HL-60 (cell line): ENCODE measurements at regions not wholly inside any gene's neighbourhood (a gene's known extent, or its start where the extent isn't known, plus 50 kb on each side); places are given as distances from the start of the nearest gene placed in this dataset.

Source experiments
- DNase-seq, 2 experiments: peaks; one replicate each; pipeline ENCODE4 v3.0.0-alpha.2; 2010 to 2020; ENCODE audit warnings: low read depth in 1 of 2, low spot score in 1 of 2
- H3K27ac ChIP-seq: fragments of 250-450 bp; sonication (Bioruptor Pico); replicated peaks from 2 replicates; pipeline ENCODE4 v1.5.1; 2020; ENCODE audit warnings: mild to moderate bottlenecking, moderate library complexity
- H3K27me3 ChIP-seq: fragments of 250-450 bp; sonication (Bioruptor Pico); 2 replicates; pipeline ENCODE4 v1.5.1; 2021; ENCODE audit warnings: mild to moderate bottlenecking, moderate library complexity; ENCODE audit not compliant: insufficient read depth, poor library complexity, severe bottlenecking
- H3K4me3 ChIP-seq: replicated peaks from 2 replicates; pipeline ENCODE4 v1.5.1; 2011; ENCODE audit warnings: mild to moderate bottlenecking, control low read depth, low read length; ENCODE audit not compliant: insufficient read depth
- GABPA ChIP-seq: IDR thresholded peaks from 2 replicates; pipeline ENCODE4 v1.6.1; 2012; ENCODE audit warnings: low read depth
- POLR2AphosphoS5 ChIP-seq: IDR thresholded peaks from 2 replicates; pipeline ENCODE4 v1.6.1; 2012; ENCODE audit warnings: low read depth
- REST ChIP-seq: IDR thresholded peaks from 2 replicates; pipeline ENCODE4 v1.6.1; 2012; ENCODE audit warnings: low read depth; ENCODE audit not compliant: insufficient replicate concordance
- SPI1 ChIP-seq: IDR thresholded peaks from 2 replicates; pipeline ENCODE4 v1.6.1; 2012; ENCODE audit warnings: low read depth, mild to moderate bottlenecking, borderline replicate concordance
- TF ChIP-seq, protein P1 (sequence below): IDR thresholded peaks from one replicate; pipeline ENCODE4 v1.5.1; 2011; ENCODE audit warnings: low read length, control low read depth, inconsistent platforms; ENCODE audit not compliant: insufficient read depth

GRCh38 chr14:48731260-48731659 lies 854.9 kb downstream of the RPS29 start:
- no peak overlapping the region for H3K4me3 ChIP-seq
- DNase-seq, result no peak
- H3K27me3 ChIP-seq, result no peaks in the 10 kb centered on the region
- TF ChIP-seq GABPA (no peak), POLR2AphosphoS5 (no peak), REST (no peak), SPI1 (no peak)
- TF ChIP-seq, protein P1, sequence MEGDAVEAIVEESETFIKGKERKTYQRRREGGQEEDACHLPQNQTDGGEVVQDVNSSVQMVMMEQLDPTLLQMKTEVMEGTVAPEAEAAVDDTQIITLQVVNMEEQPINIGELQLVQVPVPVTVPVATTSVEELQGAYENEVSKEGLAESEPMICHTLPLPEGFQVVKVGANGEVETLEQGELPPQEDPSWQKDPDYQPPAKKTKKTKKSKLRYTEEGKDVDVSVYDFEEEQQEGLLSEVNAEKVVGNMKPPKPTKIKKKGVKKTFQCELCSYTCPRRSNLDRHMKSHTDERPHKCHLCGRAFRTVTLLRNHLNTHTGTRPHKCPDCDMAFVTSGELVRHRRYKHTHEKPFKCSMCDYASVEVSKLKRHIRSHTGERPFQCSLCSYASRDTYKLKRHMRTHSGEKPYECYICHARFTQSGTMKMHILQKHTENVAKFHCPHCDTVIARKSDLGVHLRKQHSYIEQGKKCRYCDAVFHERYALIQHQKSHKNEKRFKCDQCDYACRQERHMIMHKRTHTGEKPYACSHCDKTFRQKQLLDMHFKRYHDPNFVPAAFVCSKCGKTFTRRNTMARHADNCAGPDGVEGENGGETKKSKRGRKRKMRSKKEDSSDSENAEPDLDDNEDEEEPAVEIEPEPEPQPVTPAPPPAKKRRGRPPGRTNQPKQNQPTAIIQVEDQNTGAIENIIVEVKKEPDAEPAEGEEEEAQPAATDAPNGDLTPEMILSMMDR, result no peak
- H3K27ac ChIP-seq, result no peak overlapping the region

- DNase-seq, result no peak
- no peak overlapping the region for H3K4me3 ChIP-seq
- TF ChIP-seq REST, result no peak
- TF ChIP-seq POLR2AphosphoS5, result no peak
- no peak for TF ChIP-seq SPI1
- no peak for TF ChIP-seq GABPA
- TF ChIP-seq, protein P1, result no peak
- H3K27me3 ChIP-seq, result no peaks in the 10 kb centered on the region
- no peak overlapping the region for H3K27ac ChIP-seq
Measured at GRCh38 chr14:48726080-48726642, 860.0 kb downstream of the RPS29 start.

DNA sequence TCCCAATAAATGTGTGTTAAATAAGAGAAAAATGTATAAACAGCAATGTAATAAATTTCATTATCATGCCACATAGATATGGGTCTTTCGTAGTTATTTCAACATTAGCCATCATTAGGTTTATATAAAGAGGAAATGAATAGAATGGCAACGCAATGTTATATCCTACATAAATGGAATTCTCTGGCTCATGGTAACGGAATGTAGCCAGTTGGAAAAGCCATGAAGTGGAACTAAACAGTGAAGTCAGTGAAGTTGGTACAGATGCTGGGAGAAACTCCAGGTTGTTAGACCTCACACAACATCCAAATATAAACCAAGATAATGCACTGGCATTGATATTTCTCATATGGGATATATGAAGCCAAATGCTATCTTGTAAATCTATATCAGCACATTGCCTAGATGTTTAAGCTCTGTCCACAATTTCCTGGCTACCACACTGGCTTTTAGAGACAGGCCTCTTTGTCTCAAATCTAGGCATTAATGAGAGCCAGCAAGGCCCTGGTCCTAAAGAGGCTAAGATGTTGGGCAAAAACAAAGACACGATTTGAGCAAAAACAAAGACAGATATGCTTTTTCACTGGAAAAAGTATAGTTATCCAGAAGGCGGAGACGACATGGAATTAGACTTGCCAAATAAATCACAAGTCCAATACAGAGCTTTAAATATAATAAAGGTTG lies 861.0 kb downstream of the RPS29 start:
- no peak overlapping the region for H3K27ac ChIP-seq

More for the DNA sequence above, 861.0 kb downstream of the RPS29 start:
- no peaks in the 10 kb centered on the region for H3K27me3 ChIP-seq
- H3K4me3 ChIP-seq, result no peak overlapping the region
- no peak for TF ChIP-seq GABPA
- no peak for TF ChIP-seq POLR2AphosphoS5
- TF ChIP-seq SPI1, result no peak
- no peak for TF ChIP-seq REST
- TF ChIP-seq, protein P1, result no peak
- DNase-seq, result no peak
